Sigmoid colon (tissue), 4 donors: ENCODE measurements at regions not wholly inside any gene's neighbourhood (a gene's known extent, or its start where the extent isn't known, plus 50 kb on each side); places are given as distances from the start of the nearest gene placed in this dataset.

Source experiments
- EP300 ChIP-seq, 4 donors: sonication (generic); formaldehyde crosslinking; IDR thresholded peaks; one replicate each; pipeline ENCODE4 v1.6.1; 2017; ENCODE audit warnings: antibody characterized with exemption in 4 of 4
- POLR2A ChIP-seq, 2 donors: fragments of 450-650 bp; IDR thresholded peaks; one replicate each; pipeline ENCODE4 v1.6.1; 2016; ENCODE audit warnings: antibody characterized with exemption in 2 of 2, mild to moderate bottlenecking in 2 of 2, moderate library complexity in 2 of 2
- POLR2AphosphoS5 ChIP-seq, 4 donors: sonication (generic); formaldehyde crosslinking; IDR thresholded peaks; one replicate each; pipeline ENCODE4 v1.6.1; 2017; ENCODE audit warnings: antibody characterized with exemption in 4 of 4
- TF ChIP-seq, protein P1 (sequence below), 4 experiments: fragments of 450-650 bp in 3 of 4; fragments of 200-600 bp in 1 of 4; IDR thresholded peaks; one replicate each; pipeline ENCODE4 v1.5.1; 2016 to 2019; ENCODE audit warnings: antibody characterized with exemption in 4 of 4, mild to moderate bottlenecking in 3 of 4, moderate library complexity in 2 of 4

DNA sequence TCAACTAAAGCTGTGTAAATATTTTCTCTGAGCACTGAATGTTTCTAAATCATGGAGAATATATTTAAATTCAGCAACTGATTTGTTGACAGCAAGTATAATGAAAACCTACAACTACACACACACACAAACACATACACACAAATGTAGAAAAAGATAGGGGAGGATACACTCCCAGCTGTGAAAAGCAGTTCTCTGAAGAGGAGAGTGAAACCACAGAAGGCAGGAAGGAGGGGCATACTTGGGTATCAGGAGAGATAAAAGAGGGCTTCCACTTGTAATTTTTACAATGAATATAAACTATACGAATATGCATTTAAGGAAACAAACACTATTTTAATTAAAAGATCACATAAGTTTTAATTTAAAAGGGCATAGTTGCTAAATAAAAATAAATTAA, 227.8 kb upstream of the SLC24A2 start:
- TF ChIP-seq POLR2A (IDR thresholded peaks at IDR 0.05) = no peak
- TF ChIP-seq, protein P1, sequence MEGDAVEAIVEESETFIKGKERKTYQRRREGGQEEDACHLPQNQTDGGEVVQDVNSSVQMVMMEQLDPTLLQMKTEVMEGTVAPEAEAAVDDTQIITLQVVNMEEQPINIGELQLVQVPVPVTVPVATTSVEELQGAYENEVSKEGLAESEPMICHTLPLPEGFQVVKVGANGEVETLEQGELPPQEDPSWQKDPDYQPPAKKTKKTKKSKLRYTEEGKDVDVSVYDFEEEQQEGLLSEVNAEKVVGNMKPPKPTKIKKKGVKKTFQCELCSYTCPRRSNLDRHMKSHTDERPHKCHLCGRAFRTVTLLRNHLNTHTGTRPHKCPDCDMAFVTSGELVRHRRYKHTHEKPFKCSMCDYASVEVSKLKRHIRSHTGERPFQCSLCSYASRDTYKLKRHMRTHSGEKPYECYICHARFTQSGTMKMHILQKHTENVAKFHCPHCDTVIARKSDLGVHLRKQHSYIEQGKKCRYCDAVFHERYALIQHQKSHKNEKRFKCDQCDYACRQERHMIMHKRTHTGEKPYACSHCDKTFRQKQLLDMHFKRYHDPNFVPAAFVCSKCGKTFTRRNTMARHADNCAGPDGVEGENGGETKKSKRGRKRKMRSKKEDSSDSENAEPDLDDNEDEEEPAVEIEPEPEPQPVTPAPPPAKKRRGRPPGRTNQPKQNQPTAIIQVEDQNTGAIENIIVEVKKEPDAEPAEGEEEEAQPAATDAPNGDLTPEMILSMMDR (IDR thresholded peaks at IDR 0.05) = no peak
- TF ChIP-seq POLR2AphosphoS5 (IDR thresholded peaks at IDR 0.05) = no peak
- no peak for TF ChIP-seq EP300 (IDR thresholded peaks at IDR 0.05)
